IMR-90 (cell line): ENCODE measurements at regions not wholly inside any gene's neighbourhood (a gene's known extent, or its start where the extent isn't known, plus 50 kb on each side); places are given as distances from the start of the nearest gene placed in this dataset.

Experiments used
- CEBPB ChIP-seq: IDR thresholded peaks from 2 replicates; pipeline ENCODE4 v1.6.1; 2012; ENCODE audit warnings: low read depth, low read length, improper control_type of control experiment
- CTCF ChIP-seq: conservative IDR thresholded peaks from 2 replicates; pipeline ENCODE4 v1.5.1; 2012; ENCODE audit warnings: mild to moderate bottlenecking, low read depth, low read length, improper control_type of control experiment
- POLR2A ChIP-seq: IDR thresholded peaks from 2 replicates; pipeline ENCODE4 v1.6.1; 2012; ENCODE audit warnings: mild to moderate bottlenecking, low read depth, low read length
- SMC3 ChIP-seq: fragments of 150-350 bp; IDR thresholded peaks from 2 replicates; pipeline ENCODE4 v1.6.1; 2016; ENCODE audit warnings: low read depth, mild to moderate bottlenecking, antibody characterized with exemption, low read length, moderate library complexity
- USF2 ChIP-seq: fragments of 150-350 bp; IDR thresholded peaks from 2 replicates; pipeline ENCODE4 v1.6.1; 2017; ENCODE audit warnings: mild to moderate bottlenecking, antibody characterized with exemption, low read length, low read depth

- no peak for TF ChIP-seq CTCF
- no peak for TF ChIP-seq USF2
- no peak for TF ChIP-seq POLR2A
- TF ChIP-seq SMC3 = no peak
- TF ChIP-seq CEBPB = peak; percentile 66
These were observed 89.0 kb downstream of the MIS18A start for GRCh38 chr21:32189688-32190483.
